ENCODE measurements at regions not wholly inside any gene's neighbourhood (a gene's known extent, or its start where the extent isn't known, plus 50 kb on each side); places are given as distances from the start of the nearest gene placed in this dataset.
A peak's percentile ranks its signal among the peaks of the same experiment; 100 is the strongest.

GRCh38 chr2:2845267-2845666 lies 514.2 kb upstream of the MYT1L start:
- POLR2A ChIA-PET: no interaction called here
- Histone ChIP-seq H3F3A (replicated peaks; ENCODE audit: insufficient read depth) (no peaks in the 10 kb centered on the region), H3K27me3 (ENCODE audit: insufficient read depth) (no peaks in the 10 kb centered on the region), H3K4me2 (no peak overlapping the region), H3K9me3 (no peaks in the 10 kb centered on the region), H3K9ac (no peak overlapping the region), H3K4me1 (ENCODE audit: control insufficient read depth in 1 of 2, insufficient read depth in 2 of 2, low read depth in 1 of 2, low read length in 1 of 2) (peaks cover 0 to 61% of the 10 kb centered on the region in 2 experiments; a peak in 2 of 4 replicates), H3K36me3 (replicated peaks in 1 of 2; ENCODE audit: control insufficient read depth in 1 of 2, insufficient read depth in 2 of 2, low read length in 1 of 2) (no peaks in the 10 kb centered on the region), H3K27ac (ENCODE audit: low read depth in 2 of 2, low read length in 1 of 2) (peak overlapping the region in 1 of 2 experiments; percentile 85; a peak in 2 of 4 replicates), H4K20me1 (ENCODE audit: insufficient read depth) (no peaks in the 10 kb centered on the region), H3K9me2 (no peaks in the 10 kb centered on the region), H3K79me2 (ENCODE audit: insufficient read depth) (no peaks in the 10 kb centered on the region), H2AFZ (ENCODE audit: low read depth) (no peak overlapping the region), H3K4me3 (ENCODE audit: low read depth in 2 of 2, low read length in 1 of 2) (no peak overlapping the region)
- 36% methylated on average over 11 of the region's 11 CpGs for WGBS (ENCODE audit: low lambda C conversion rate)
- no peak for DNase-seq
- CTCF ChIA-PET: interaction anchor here (0.8 to 2.9 kb wide), 7 partner anchors 9 to 991 kb away, joined by 3 to 10 read pairs (median 6); no protein-coding TSS in a partner anchor
- TF ChIP-seq FOXM1 (IDR thresholded peaks at IDR 0.05; ENCODE audit: low read depth) (no peak), FOXJ3 (CRISPR knock-in tag; IDR thresholded peaks at IDR 0.05) (no peak), NFIC (IDR thresholded peaks at IDR 0.05; ENCODE audit: borderline replicate concordance) (no peak), NRF1 (IDR thresholded peaks at IDR 0.05; ENCODE audit: low read depth, low read length) (no peak), RAD21 (IDR thresholded peaks at IDR 0.05; ENCODE audit: low read length) (no peak), RFX5 (IDR thresholded peaks at IDR 0.05; ENCODE audit: low read length) (no peak), GATA2 (CRISPR knock-in tag; IDR thresholded peaks at IDR 0.05) (no peak), MEF2A (IDR thresholded peaks at IDR 0.05; ENCODE audit: borderline replicate concordance, low read depth) (no peak), JUND (IDR thresholded peaks at IDR 0.05) (no peak), IRF3 (IDR thresholded peaks at IDR 0.05; ENCODE audit: low read depth, low read length) (no peak), POLR2AphosphoS5 (IDR thresholded peaks at IDR 0.05; ENCODE audit: low read depth, low read length) (no peak), FOSL2 (IDR thresholded peaks at IDR 0.05; ENCODE audit: borderline replicate concordance, low read depth) (no peak), USF1 (IDR thresholded peaks at IDR 0.05; ENCODE audit: borderline replicate concordance, low read depth) (no peak), YY1 (IDR thresholded peaks at IDR 0.05; ENCODE audit: low read depth) (no peak), SMC3 (IDR thresholded peaks at IDR 0.05; ENCODE audit: low read depth, low read length) (no peak), MXI1 (IDR thresholded peaks at IDR 0.05; ENCODE audit: low read depth, low read length) (no peak)

GRCh38 chr2:2843969-2844548 lies 513.0 kb upstream of the MYT1L start:
- CTCF ChIA-PET: interaction anchor here (0.6 to 1.4 kb wide), 7 partner anchors 159 to 615 kb away, joined by 3 to 4 read pairs (median 3); no protein-coding TSS in a partner anchor

More at GRCh38 chr2:2843969-2844548, 513.0 kb upstream of the MYT1L start:
- 63% methylated on average over 11 of the region's 11 CpGs for WGBS (ENCODE audit: low lambda C conversion rate)
- H3K79me2 ChIP-seq (ENCODE audit: insufficient read depth): no peaks in the 10 kb centered on the region
- H3F3A ChIP-seq (replicated peaks; ENCODE audit: insufficient read depth): no peaks in the 10 kb centered on the region
- H4K20me1 ChIP-seq (ENCODE audit: insufficient read depth): no peaks in the 10 kb centered on the region
- no peak overlapping the region for H3K9ac ChIP-seq
- no peaks in the 10 kb centered on the region for H3K9me3 ChIP-seq
- H3K4me3 ChIP-seq (ENCODE audit: low read depth in 2 of 2, low read length in 1 of 2): no peak overlapping the region
- no peaks in the 10 kb centered on the region for H3K9me2 ChIP-seq
- DNase-seq: no peak
- peak; percentile 67 for TF ChIP-seq RAD21 (IDR thresholded peaks at IDR 0.05; ENCODE audit: low read length)
- 0 out of 2 replicates have a peak, but pooled peaks have one; percentile 9 for TF ChIP-seq CTCF (IDR thresholded peaks at IDR 0.05)
- peak; percentile 45; the same call in 1 of the 2 replicates for TF ChIP-seq SMC3 (IDR thresholded peaks at IDR 0.05; ENCODE audit: low read depth, low read length)
- no peak for TF ChIP-seq RXRA (IDR thresholded peaks at IDR 0.05; ENCODE audit: borderline replicate concordance, low read depth)
- no peaks in the 10 kb centered on the region for H3K36me3 ChIP-seq (replicated peaks in 1 of 2; ENCODE audit: control insufficient read depth in 1 of 2, insufficient read depth in 2 of 2, low read length in 1 of 2)
- POLR2A ChIA-PET: no interaction called here
- H3K4me1 ChIP-seq (ENCODE audit: control insufficient read depth in 1 of 2, insufficient read depth in 2 of 2, low read depth in 1 of 2, low read length in 1 of 2): peaks cover 0 to 61% of the 10 kb centered on the region in 2 experiments; a peak in 2 of 4 replicates
- 0 out of 4 replicates have a peak overlapping the region, but pooled peaks of 1 of the 2 experiments have one; percentile 28 for H3K27ac ChIP-seq (ENCODE audit: low read depth in 2 of 2, low read length in 1 of 2)
- no peaks in the 10 kb centered on the region for H3K27me3 ChIP-seq (ENCODE audit: insufficient read depth)
- no peak overlapping the region for H2AFZ ChIP-seq (ENCODE audit: low read depth)
- no peak overlapping the region for H3K4me2 ChIP-seq
